ENCODE measurements at regions not wholly inside any gene's neighbourhood (a gene's known extent, or its start where the extent isn't known, plus 50 kb on each side); places are given as distances from the start of the nearest gene placed in this dataset.
A peak's percentile ranks its signal among the peaks of the same experiment; 100 is the strongest.

DNA sequence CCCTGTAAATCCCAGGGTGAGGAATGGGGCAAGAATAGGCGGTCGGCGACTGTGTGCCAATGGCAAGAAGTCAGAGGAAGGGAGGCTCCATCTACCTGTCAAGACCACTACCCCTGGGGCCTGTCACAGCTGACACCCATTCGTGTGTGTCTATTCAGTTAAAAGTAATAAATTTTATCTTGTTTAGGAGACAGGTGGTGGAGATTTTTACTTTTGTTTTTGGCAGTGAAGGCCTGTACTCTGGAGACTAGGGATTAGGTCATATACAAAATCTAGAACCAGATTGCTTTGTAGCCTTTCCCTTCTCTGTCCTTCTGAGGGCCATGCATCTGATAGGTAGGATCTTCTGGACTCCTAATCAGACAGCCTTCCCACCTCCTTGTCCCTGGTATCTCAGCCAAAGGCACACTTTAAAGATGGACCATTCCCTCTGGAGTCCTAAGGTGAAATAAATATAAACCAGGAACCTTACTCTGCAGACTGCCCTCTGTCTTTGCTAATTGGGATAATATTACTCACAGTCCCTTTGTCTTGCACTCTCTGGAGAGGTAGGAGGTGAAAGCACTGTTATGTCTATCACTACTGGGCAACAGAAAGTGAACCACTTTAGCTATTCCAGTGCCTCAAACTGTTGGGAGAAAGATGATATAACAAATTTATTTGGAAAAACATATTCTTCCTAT lies 213.2 kb upstream of the ACTBL2 start:
- POLR2A ChIA-PET, result no interaction called here
- Histone ChIP-seq H3K36me3 (ENCODE audit: control insufficient read depth, insufficient read depth, low read length) (no peaks in the 10 kb centered on the region), H3K9me3 (ENCODE audit: control insufficient read depth, insufficient read depth, low read depth, low read length) (peaks cover 5% of the 10 kb centered on the region; the same call in 1 of the 2 replicates), H3K4me1 (ENCODE audit: control insufficient read depth, insufficient read depth, low read length) (peaks cover 43% of the 10 kb centered on the region), H3K4me3 (ENCODE audit: low read depth in 2 of 2, low read length in 2 of 2) (no peak overlapping the region), H3K27ac (ENCODE audit: low read length) (peak overlapping the region; percentile 100), H3K27me3 (ENCODE audit: control insufficient read depth, insufficient read depth, low read length) (no peaks in the 10 kb centered on the region)
- no TSS peak for BruUV-seq (replicated peaks)
- no peak for DNase-seq (ENCODE audit: low read depth, low spot score)
- ATAC-seq, result no peak
- in situ Hi-C loops (cut with HindIII; ENCODE audit: low pct_unique_long_range_greater_than_20kb, low sequenced_read_pairs), result no loop called here
- TF ChIP-seq POLR2AphosphoS5 (IDR thresholded peaks at IDR 0.05; ENCODE audit: low read depth, low read length) (no peak), SIN3A (IDR thresholded peaks at IDR 0.05; ENCODE audit: borderline replicate concordance, insufficient read depth, low read depth, low read length) (no peak), TCF7L2 (IDR thresholded peaks at IDR 0.05; ENCODE audit: low read depth, low read length) (no peak)
- TF ChIP-seq, protein P1, sequence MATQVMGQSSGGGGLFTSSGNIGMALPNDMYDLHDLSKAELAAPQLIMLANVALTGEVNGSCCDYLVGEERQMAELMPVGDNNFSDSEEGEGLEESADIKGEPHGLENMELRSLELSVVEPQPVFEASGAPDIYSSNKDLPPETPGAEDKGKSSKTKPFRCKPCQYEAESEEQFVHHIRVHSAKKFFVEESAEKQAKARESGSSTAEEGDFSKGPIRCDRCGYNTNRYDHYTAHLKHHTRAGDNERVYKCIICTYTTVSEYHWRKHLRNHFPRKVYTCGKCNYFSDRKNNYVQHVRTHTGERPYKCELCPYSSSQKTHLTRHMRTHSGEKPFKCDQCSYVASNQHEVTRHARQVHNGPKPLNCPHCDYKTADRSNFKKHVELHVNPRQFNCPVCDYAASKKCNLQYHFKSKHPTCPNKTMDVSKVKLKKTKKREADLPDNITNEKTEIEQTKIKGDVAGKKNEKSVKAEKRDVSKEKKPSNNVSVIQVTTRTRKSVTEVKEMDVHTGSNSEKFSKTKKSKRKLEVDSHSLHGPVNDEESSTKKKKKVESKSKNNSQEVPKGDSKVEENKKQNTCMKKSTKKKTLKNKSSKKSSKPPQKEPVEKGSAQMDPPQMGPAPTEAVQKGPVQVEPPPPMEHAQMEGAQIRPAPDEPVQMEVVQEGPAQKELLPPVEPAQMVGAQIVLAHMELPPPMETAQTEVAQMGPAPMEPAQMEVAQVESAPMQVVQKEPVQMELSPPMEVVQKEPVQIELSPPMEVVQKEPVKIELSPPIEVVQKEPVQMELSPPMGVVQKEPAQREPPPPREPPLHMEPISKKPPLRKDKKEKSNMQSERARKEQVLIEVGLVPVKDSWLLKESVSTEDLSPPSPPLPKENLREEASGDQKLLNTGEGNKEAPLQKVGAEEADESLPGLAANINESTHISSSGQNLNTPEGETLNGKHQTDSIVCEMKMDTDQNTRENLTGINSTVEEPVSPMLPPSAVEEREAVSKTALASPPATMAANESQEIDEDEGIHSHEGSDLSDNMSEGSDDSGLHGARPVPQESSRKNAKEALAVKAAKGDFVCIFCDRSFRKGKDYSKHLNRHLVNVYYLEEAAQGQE (IDR thresholded peaks at IDR 0.05; ENCODE audit: insufficient read depth in 1 of 2, low read depth in 2 of 2, low read length in 1 of 2), result no peak
- TF ChIP-seq, protein P2, sequence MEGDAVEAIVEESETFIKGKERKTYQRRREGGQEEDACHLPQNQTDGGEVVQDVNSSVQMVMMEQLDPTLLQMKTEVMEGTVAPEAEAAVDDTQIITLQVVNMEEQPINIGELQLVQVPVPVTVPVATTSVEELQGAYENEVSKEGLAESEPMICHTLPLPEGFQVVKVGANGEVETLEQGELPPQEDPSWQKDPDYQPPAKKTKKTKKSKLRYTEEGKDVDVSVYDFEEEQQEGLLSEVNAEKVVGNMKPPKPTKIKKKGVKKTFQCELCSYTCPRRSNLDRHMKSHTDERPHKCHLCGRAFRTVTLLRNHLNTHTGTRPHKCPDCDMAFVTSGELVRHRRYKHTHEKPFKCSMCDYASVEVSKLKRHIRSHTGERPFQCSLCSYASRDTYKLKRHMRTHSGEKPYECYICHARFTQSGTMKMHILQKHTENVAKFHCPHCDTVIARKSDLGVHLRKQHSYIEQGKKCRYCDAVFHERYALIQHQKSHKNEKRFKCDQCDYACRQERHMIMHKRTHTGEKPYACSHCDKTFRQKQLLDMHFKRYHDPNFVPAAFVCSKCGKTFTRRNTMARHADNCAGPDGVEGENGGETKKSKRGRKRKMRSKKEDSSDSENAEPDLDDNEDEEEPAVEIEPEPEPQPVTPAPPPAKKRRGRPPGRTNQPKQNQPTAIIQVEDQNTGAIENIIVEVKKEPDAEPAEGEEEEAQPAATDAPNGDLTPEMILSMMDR (IDR thresholded peaks at IDR 0.05), result peak; percentile 31; the same call in 1 of the 2 replicates
- CTCF ChIA-PET, result interaction anchor here (0.8 kb wide), 1 partner anchor 197 kb away, joined by 3 read pairs; no protein-coding TSS in a partner anchor
- intact Hi-C loops (cut with micrococcal nuclease; ENCODE audit: unreplicated experiment), result loop anchor here (10.0 kb wide), 1 partner anchor 759 kb away; no protein-coding TSS in a partner anchor

DNA sequence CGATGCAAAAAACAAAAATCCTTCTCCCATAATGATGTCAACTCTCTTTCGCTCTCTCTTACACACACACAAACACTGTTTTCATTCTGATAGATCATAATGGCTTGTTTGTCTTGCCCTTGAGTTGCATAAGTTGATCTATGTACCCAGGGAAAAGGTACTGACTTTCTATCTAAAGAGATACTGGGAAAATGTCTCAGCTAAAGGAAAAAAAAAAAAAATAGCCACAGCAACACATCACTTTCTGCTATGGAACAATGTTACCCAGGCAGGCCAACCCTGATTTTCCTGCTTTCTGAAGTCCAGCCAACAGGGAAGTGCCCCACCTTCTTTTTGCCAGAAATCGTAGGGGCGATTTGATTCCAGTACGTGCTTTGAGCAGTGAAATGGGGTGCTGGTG lies 212.6 kb upstream of the ACTBL2 start:
- ChIA-PET POLR2A (interaction anchor here (0.6 kb wide), 1 partner anchor 10 kb away, joined by 9 read pairs; no protein-coding TSS in a partner anchor), CTCF (no interaction called here)
- DNase-seq (ENCODE audit: low read depth, low spot score) (no peak), ATAC-seq (no peak)
- Histone ChIP-seq H3K4me1 (ENCODE audit: control insufficient read depth, insufficient read depth, low read length) (peaks cover 43% of the 10 kb centered on the region), H3K4me3 (ENCODE audit: low read depth in 2 of 2, low read length in 2 of 2) (no peak overlapping the region; a peak in 1 of 4 replicates), H3K27ac (ENCODE audit: low read length) (peak overlapping the region; percentile 100), H3K9me3 (ENCODE audit: control insufficient read depth, insufficient read depth, low read depth, low read length) (peaks cover 5% of the 10 kb centered on the region; the same call in 1 of the 2 replicates), H3K27me3 (ENCODE audit: control insufficient read depth, insufficient read depth, low read length) (no peaks in the 10 kb centered on the region), H3K36me3 (ENCODE audit: control insufficient read depth, insufficient read depth, low read length) (no peaks in the 10 kb centered on the region)
- in situ Hi-C loops (cut with HindIII; ENCODE audit: low pct_unique_long_range_greater_than_20kb, low sequenced_read_pairs), result no loop called here
- intact Hi-C loops (cut with micrococcal nuclease; ENCODE audit: unreplicated experiment), result loop anchor here (10.0 kb wide), 1 partner anchor 760 kb away; no protein-coding TSS in a partner anchor
- BruUV-seq (replicated peaks), result no TSS peak
- TF ChIP-seq POLR2AphosphoS5 (IDR thresholded peaks at IDR 0.05; ENCODE audit: low read depth, low read length), result no peak
- TF ChIP-seq, protein P1 (IDR thresholded peaks at IDR 0.05; ENCODE audit: insufficient read depth in 1 of 2, low read depth in 2 of 2, low read length in 1 of 2), result no peak
- TF ChIP-seq, protein P2 (IDR thresholded peaks at IDR 0.05), result no peak
- no peak for TF ChIP-seq SIN3A (IDR thresholded peaks at IDR 0.05; ENCODE audit: borderline replicate concordance, insufficient read depth, low read depth, low read length)
- TF ChIP-seq TCF7L2 (IDR thresholded peaks at IDR 0.05; ENCODE audit: low read depth, low read length), result no peak

Measured in Panc1 (cell line).